Left ventricle myocardium superior (tissue), 1 donor: ENCODE measurements at regions not wholly inside any gene's neighbourhood (a gene's known extent, or its start where the extent isn't known, plus 50 kb on each side); places are given as distances from the start of the nearest gene placed in this dataset.

ENCODE experiments used
- ATAC-seq: fragments of 200-7000 bp; cut with Tn5 transposase; one replicate; pipeline ENCODE4 v1.9.1; 2020; ENCODE audit warnings: mild to moderate bottlenecking, moderate library complexity
- DNase-seq: peaks from one replicate; pipeline ENCODE4 v3.0.0-alpha.2; 2020
- intact Hi-C: fragments of 100-400 bp; cut with micrococcal nuclease; formaldehyde crosslinking; loops from one replicate; pipeline ENCODE4 v1.11.0; 2022
- donor health status: DM: no; HTN: yes; CAD: no; lungs with severe emphysema.

- no peak for ATAC-seq
- no peak for DNase-seq
- intact Hi-C loops: no loop called here
Measured at GRCh38 chr9:28699632-28700031, 1126.4 kb upstream of the C9orf72 start.

DNA sequence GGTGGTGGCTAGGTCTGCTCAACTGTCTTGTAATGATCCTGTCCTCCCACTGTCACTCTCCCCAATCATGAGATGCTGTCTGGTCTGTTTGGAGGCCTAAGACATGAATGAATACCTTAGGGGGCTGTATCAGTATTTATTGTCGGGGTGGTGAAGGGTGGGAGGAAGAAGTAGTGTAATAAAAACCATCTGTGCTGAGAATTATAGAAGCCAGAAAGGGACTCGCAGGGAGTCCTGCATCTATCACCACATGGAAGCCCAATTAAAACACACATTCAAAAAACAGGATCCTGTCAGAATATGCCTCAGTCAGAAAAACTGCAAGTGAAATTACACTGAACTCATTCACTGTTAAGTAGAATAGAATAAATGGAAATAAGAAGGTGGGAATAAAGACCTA is 1134.3 kb upstream of the C9orf72 start:
- DNase-seq: no peak
- ATAC-seq: no peak
- intact Hi-C loops: no loop called here

DNA sequence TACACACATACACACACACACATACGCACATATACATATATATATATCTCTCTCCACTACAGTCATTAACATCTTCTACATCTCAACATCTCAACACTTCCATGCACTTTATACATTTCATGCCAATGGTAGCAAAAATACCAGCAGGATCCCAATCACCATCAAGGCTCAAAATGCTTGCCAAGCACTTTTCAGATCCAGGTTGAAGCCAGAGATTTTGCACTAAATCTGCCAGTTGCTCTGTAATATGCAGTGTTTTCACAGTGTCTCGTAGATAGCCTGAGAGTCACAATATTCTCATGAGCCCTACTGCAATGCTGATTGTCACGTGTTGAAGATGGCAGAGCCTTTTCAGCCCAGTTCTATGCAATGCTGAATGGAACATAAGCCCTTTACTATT is 1140.9 kb upstream of the C9orf72 start:
- ATAC-seq: no peak
- intact Hi-C loops: no loop called here
- DNase-seq: no peak

GRCh38 chr9:28718226-28718625 is 1144.9 kb upstream of the C9orf72 start:
- ATAC-seq (no peak), DNase-seq (no peak)
- intact Hi-C loops: no loop called here

GRCh38 chr9:28720746-28721145 is 1147.5 kb upstream of the C9orf72 start:
- intact Hi-C loops: no loop called here
- ATAC-seq: no peak

DNA sequence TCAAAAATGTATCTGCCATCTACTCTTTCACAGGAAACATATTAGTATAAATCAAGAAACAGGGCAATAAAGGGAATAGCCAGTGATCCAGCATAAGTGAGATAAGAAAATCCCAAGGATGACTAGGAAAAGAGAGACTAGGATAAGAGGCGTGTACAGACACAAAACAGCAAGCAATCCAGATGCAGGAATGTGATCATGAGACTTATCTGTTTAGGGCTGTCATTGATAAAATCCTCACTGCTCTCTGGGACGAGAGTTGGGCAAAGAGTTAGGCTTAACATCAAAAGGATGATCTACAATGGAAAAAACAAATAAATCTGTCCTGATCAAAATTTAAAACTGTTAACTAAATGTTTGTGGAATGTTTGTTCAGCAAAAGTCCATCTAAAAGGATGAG is 1156.8 kb upstream of the C9orf72 start:
- intact Hi-C loops: no loop called here
- ATAC-seq: no peak

More at GRCh38 chr9:28720746-28721145, 1147.5 kb upstream of the C9orf72 start:
- DNase-seq: no peak

DNA sequence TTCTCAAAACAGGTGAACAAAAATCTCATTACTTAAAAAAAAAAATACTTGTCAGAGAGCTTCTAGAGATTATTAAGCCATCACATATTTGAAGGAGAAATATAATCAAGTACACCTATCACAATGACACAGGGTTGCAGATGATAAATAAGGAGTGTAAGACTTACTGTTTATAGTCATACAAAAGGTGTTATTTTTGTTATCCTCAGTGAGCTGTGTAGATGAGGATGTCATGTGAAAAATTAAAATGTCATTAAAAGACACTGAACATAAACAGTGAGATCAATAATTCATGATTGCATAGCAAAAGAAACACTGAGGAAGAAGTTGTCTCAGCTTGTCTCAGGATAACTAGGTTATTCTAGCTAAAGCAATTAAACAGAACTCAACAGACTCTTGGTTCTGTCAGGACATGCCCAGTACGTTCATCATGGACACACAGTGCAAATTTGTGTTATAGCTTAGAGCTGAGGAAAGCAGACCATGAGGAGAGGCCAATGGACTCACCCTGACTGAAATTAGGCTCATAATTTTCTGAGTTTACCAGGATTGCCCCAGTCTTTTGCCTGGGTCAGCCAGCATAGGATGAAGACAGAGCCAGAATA is 1162.6 kb upstream of the C9orf72 start:
- ATAC-seq (no peak), DNase-seq (no peak)
- intact Hi-C loops: no loop called here

More for the DNA sequence above, 1156.8 kb upstream of the C9orf72 start:
- no peak for DNase-seq

DNA sequence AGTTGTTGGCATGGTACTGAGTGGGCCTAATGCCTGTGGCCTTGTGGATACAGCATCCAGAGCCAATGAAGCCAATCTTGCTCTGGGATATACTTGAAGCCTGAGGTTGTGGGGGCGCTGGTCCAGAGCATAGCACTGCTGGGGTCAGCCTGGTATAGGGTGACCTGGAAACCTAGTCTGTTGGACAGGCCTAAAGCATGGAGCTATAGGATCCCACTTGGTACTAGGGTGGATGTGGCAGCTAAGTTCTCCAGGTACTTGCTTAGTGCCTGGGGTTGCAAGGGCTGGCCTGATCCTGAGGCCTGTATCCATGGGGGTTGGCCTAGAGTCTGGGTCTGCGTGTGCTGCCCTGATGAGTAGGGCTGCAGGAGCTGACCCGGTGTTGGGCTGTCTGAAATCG is 1168.2 kb upstream of the C9orf72 start:
- ATAC-seq: no peak
- intact Hi-C loops: no loop called here
- no peak for DNase-seq

GRCh38 chr9:28747351-28747985 is 1174.2 kb upstream of the C9orf72 start:
- no peak for DNase-seq
- no peak for ATAC-seq

GRCh38 chr9:28750136-28750535 is 1176.9 kb upstream of the C9orf72 start:
- DNase-seq (no peak), ATAC-seq (no peak)
- intact Hi-C loops: no loop called here

More at GRCh38 chr9:28747351-28747985, 1174.2 kb upstream of the C9orf72 start:
- intact Hi-C loops: no loop called here

DNA sequence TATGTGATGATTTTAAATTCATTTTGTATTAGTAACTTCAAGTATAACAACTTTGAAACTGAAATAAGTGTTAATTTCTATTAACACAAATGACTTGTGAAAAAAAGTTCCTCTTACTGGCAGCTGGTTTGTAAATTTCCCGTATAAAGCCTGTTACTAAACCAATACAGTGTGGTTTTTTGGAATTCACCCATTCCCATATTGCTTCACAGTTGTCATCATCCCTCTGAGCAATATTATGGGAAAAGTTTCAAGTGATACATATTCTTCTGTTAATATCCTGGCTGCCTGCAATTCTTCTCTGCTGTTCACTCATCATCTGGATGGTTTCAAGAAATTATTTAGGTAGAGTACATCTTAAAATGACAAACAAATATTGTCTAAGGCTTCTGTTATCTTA is 1185.1 kb upstream of the C9orf72 start:
- intact Hi-C loops: no loop called here
- ATAC-seq: no peak
- no peak for DNase-seq

DNA sequence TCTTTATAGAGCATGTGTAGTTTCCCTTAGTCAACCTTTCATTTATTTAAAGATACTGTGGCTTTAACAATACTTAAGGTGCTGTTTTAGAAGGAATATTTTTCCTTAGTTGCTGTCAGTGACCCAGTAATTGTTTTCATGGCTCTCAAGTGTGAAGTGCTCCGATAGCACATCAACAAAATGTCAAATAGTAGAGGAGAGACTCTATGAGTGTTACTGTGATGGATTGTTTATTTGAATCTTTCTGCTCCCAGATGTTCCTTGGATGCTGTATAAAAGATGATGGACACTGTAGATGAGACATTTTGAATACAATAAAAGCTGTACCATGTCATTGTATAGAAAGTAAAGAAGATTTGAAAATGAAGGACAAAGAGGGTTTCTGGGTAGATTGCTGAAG is 1185.7 kb upstream of the C9orf72 start:
- DNase-seq (no peak), ATAC-seq (no peak)
- intact Hi-C loops: no loop called here

- intact Hi-C loops: no loop called here
- DNase-seq: no peak
- no peak for ATAC-seq
Measured at GRCh38 chr9:28762167-28762566, 1188.9 kb upstream of the C9orf72 start.

- intact Hi-C loops: no loop called here
- DNase-seq (no peak), ATAC-seq (no peak)
Measured at GRCh38 chr9:28764532-28764931, 1191.3 kb upstream of the C9orf72 start.

- DNase-seq (no peak), ATAC-seq (no peak)
- intact Hi-C loops: no loop called here
Measured at GRCh38 chr9:28770226-28770625, 1196.9 kb upstream of the C9orf72 start.

DNA sequence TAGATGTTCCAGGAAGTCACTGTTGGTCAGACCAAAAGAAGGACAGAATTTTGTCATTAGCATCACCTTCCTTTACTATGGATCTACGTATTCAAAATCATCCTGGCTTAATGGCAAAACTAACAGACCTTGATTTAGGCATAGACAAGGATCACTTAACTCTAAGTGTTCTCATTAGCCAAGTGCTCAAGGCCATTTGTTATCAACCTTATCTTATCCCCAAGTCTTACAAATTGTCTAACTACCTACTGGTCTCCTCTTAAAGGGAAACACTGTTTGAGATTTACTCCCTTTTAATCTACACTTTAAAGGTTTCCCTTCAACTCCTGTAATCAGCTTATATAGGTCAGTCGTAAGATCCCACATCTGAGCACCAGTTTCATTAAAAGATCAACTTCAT is 1197.5 kb upstream of the C9orf72 start:
- DNase-seq (no peak), ATAC-seq (no peak)
- intact Hi-C loops: no loop called here

DNA sequence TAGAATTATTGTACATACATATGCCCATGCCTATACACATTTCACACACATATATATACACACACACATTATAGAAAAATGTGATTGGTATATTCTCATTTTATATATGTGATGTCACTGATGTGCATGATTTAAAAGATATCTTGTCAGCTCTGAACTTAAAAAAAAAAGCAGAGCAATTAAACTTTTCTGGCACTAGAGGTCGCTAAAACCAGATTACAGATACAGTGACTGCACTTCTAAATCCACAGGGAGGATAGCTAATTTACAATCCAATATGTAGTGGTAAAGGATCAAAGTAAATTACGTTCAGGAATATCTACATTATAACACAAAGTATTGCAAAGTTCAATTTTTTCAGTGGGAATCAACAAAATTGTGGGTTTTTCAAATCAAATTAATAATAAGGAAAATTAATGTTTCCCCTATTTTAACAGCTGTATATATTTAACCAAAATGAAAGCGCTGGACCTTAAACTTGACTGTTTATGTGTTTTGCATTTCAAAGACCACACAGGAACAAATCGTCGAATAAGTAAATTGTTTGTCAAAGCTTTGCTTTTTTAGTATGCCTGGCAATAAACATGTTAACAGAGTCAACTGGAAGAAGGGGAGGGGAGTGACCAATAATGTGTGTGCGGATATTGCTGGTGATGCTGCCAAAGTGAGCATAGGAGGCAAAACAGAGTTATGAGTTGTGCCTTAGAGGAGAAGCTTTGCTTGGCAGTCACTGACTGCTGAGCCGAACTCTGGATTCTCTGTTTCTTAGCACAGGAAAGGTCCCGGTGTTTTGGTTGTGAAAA is 1201.4 kb upstream of the C9orf72 start:
- DNase-seq (no peak), ATAC-seq (no peak)
- intact Hi-C loops: no loop called here

- DNase-seq (no peak), ATAC-seq (no peak)
- intact Hi-C loops: no loop called here
Measured at GRCh38 chr9:28779243-28779642, 1206.0 kb upstream of the C9orf72 start.

DNA sequence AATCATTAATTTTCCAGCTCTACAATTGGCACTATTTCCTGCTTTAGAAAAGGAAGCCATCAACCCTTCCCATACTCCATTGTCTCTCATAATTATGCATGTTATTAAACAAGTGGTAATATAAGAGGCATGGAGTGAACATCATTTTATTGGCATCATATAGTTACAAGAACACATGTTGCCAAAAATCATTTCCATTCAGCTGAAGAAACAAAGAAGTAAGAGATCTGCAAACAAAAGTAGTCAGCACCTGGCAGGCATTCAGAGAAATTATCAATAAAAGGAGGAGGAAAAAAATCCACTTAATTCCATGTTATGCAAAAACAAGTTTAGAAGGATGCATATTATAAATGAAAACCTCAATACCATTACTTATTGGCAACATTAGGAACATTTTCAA is 1208.2 kb upstream of the C9orf72 start:
- DNase-seq (no peak), ATAC-seq (no peak)
- intact Hi-C loops: no loop called here

- ATAC-seq (no peak), DNase-seq (no peak)
- intact Hi-C loops: no loop called here
Measured at GRCh38 chr9:28782630-28783029, 1209.3 kb upstream of the C9orf72 start.

GRCh38 chr9:28792716-28793115 is 1219.4 kb upstream of the C9orf72 start:
- ATAC-seq: no peak
- no peak for DNase-seq
- intact Hi-C loops: no loop called here
